ENCODE measurements at regions not wholly inside any gene's neighbourhood (a gene's known extent, or its start where the extent isn't known, plus 50 kb on each side); places are given as distances from the start of the nearest gene placed in this dataset.

- Histone ChIP-seq H3K27ac (ENCODE audit: low read depth in 2 of 2, low read length in 1 of 2) (no peak overlapping the region), H3K4me1 (ENCODE audit: control insufficient read depth in 2 of 2, insufficient read depth in 2 of 2, low read length in 1 of 2) (no peaks in the 10 kb centered on the region), H3K9me3 (ENCODE audit: control insufficient read depth in 2 of 2, insufficient read depth in 1 of 2, low read depth in 1 of 2, low read length in 1 of 2) (no peaks in the 10 kb centered on the region), H3K36me3 (ENCODE audit: control insufficient read depth in 2 of 2, insufficient read depth in 2 of 2, low read length in 1 of 2) (no peaks in the 10 kb centered on the region), H3K27me3 (ENCODE audit: control insufficient read depth in 1 of 2, insufficient read depth in 2 of 2, low read length in 2 of 2) (no peaks in the 10 kb centered on the region), H3K4me3 (ENCODE audit: low read depth in 1 of 2, low read length in 2 of 2) (no peak overlapping the region)
- 86 to 92% methylated on average over 6 of the region's 6 CpGs for WGBS, 2 donors
Observed at GRCh38 chr12:125509195-125509594, 444.0 kb downstream of the AACS start.

- no peaks in the 10 kb centered on the region for H3K27me3 ChIP-seq (ENCODE audit: control insufficient read depth in 1 of 2, insufficient read depth in 2 of 2, low read length in 2 of 2)
- no peak overlapping the region for H3K4me3 ChIP-seq (ENCODE audit: low read depth in 1 of 2, low read length in 2 of 2)
- no peaks in the 10 kb centered on the region for H3K4me1 ChIP-seq (ENCODE audit: control insufficient read depth in 2 of 2, insufficient read depth in 2 of 2, low read length in 1 of 2)
- no peaks in the 10 kb centered on the region for H3K36me3 ChIP-seq (ENCODE audit: control insufficient read depth in 2 of 2, insufficient read depth in 2 of 2, low read length in 1 of 2)
- no peak overlapping the region for H3K27ac ChIP-seq (ENCODE audit: low read depth in 2 of 2, low read length in 1 of 2)
- H3K9me3 ChIP-seq (ENCODE audit: control insufficient read depth in 2 of 2, insufficient read depth in 1 of 2, low read depth in 1 of 2, low read length in 1 of 2): peaks cover 0 to 4% of the 10 kb centered on the region in 2 donors
- 67% methylated on average over 11 to 12 of the region's 12 CpGs for WGBS, 2 donors
Observed at GRCh38 chr12:125512541-125513298, 447.5 kb downstream of the AACS start.

- H3K4me3 ChIP-seq (ENCODE audit: low read depth in 1 of 2, low read length in 2 of 2): no peak overlapping the region
- H3K27ac ChIP-seq (ENCODE audit: low read depth in 2 of 2, low read length in 1 of 2): no peak overlapping the region
- H3K36me3 ChIP-seq (ENCODE audit: control insufficient read depth in 2 of 2, insufficient read depth in 2 of 2, low read length in 1 of 2): no peaks in the 10 kb centered on the region
- no peaks in the 10 kb centered on the region for H3K27me3 ChIP-seq (ENCODE audit: control insufficient read depth in 1 of 2, insufficient read depth in 2 of 2, low read length in 2 of 2)
- 86 to 95% methylated on average over 8 of the region's 8 CpGs for WGBS, 2 donors
- peaks cover 0 to 4% of the 10 kb centered on the region in 2 donors for H3K9me3 ChIP-seq (ENCODE audit: control insufficient read depth in 2 of 2, insufficient read depth in 1 of 2, low read depth in 1 of 2, low read length in 1 of 2)
- no peaks in the 10 kb centered on the region for H3K4me1 ChIP-seq (ENCODE audit: control insufficient read depth in 2 of 2, insufficient read depth in 2 of 2, low read length in 1 of 2)
Observed at GRCh38 chr12:125515887-125516286, 450.7 kb downstream of the AACS start.

- 11 to 21% methylated on average over 2 of the region's 2 CpGs for WGBS, 2 donors
- Histone ChIP-seq H3K4me1 (ENCODE audit: control insufficient read depth in 2 of 2, insufficient read depth in 2 of 2, low read length in 1 of 2) (no peaks in the 10 kb centered on the region), H3K27ac (ENCODE audit: low read depth in 2 of 2, low read length in 1 of 2) (no peak overlapping the region), H3K9me3 (ENCODE audit: control insufficient read depth in 2 of 2, insufficient read depth in 1 of 2, low read depth in 1 of 2, low read length in 1 of 2) (peaks cover 3 to 11% of the 10 kb centered on the region in 2 donors), H3K4me3 (ENCODE audit: low read depth in 1 of 2, low read length in 2 of 2) (no peak overlapping the region), H3K36me3 (ENCODE audit: control insufficient read depth in 2 of 2, insufficient read depth in 2 of 2, low read length in 1 of 2) (no peaks in the 10 kb centered on the region), H3K27me3 (ENCODE audit: control insufficient read depth in 1 of 2, insufficient read depth in 2 of 2, low read length in 2 of 2) (no peaks in the 10 kb centered on the region)
Observed at GRCh38 chr12:125518074-125518473, 452.8 kb downstream of the AACS start.

- no peaks in the 10 kb centered on the region for H3K27me3 ChIP-seq (ENCODE audit: control insufficient read depth in 1 of 2, insufficient read depth in 2 of 2, low read length in 2 of 2)
- 72 to 75% methylated on average over 15 of the region's 15 CpGs for WGBS, 2 donors
- H3K27ac ChIP-seq (ENCODE audit: low read depth in 2 of 2, low read length in 1 of 2): no peak overlapping the region
- no peaks in the 10 kb centered on the region for H3K4me1 ChIP-seq (ENCODE audit: control insufficient read depth in 2 of 2, insufficient read depth in 2 of 2, low read length in 1 of 2)
- H3K4me3 ChIP-seq (ENCODE audit: low read depth in 1 of 2, low read length in 2 of 2): no peak overlapping the region
- H3K36me3 ChIP-seq (ENCODE audit: control insufficient read depth in 2 of 2, insufficient read depth in 2 of 2, low read length in 1 of 2): no peaks in the 10 kb centered on the region
- peaks cover 3 to 11% of the 10 kb centered on the region in 2 donors for H3K9me3 ChIP-seq (ENCODE audit: control insufficient read depth in 2 of 2, insufficient read depth in 1 of 2, low read depth in 1 of 2, low read length in 1 of 2)
Observed at GRCh38 chr12:125519026-125519651, 453.9 kb downstream of the AACS start.

- H3K4me1 ChIP-seq (ENCODE audit: control insufficient read depth in 2 of 2, insufficient read depth in 2 of 2, low read length in 1 of 2): no peaks in the 10 kb centered on the region
- no peaks in the 10 kb centered on the region for H3K27me3 ChIP-seq (ENCODE audit: control insufficient read depth in 1 of 2, insufficient read depth in 2 of 2, low read length in 2 of 2)
- no peaks in the 10 kb centered on the region for H3K36me3 ChIP-seq (ENCODE audit: control insufficient read depth in 2 of 2, insufficient read depth in 2 of 2, low read length in 1 of 2)
- peaks cover 3 to 11% of the 10 kb centered on the region in 2 donors for H3K9me3 ChIP-seq (ENCODE audit: control insufficient read depth in 2 of 2, insufficient read depth in 1 of 2, low read depth in 1 of 2, low read length in 1 of 2)
- H3K4me3 ChIP-seq (ENCODE audit: low read depth in 1 of 2, low read length in 2 of 2): no peak overlapping the region
- no peak overlapping the region for H3K27ac ChIP-seq (ENCODE audit: low read depth in 2 of 2, low read length in 1 of 2)
- 75 to 79% methylated on average over 5 of the region's 5 CpGs for WGBS, 2 donors
Observed at GRCh38 chr12:125525879-125526278, 460.6 kb downstream of the AACS start.

- no peak overlapping the region for H3K4me3 ChIP-seq (ENCODE audit: low read depth in 1 of 2, low read length in 2 of 2)
- peaks cover 0 to 4% of the 10 kb centered on the region in 2 donors for H3K9me3 ChIP-seq (ENCODE audit: control insufficient read depth in 2 of 2, insufficient read depth in 1 of 2, low read depth in 1 of 2, low read length in 1 of 2)
- no peaks in the 10 kb centered on the region for H3K4me1 ChIP-seq (ENCODE audit: control insufficient read depth in 2 of 2, insufficient read depth in 2 of 2, low read length in 1 of 2)
- 79 to 83% methylated on average over 5 of the region's 5 CpGs for WGBS, 2 donors
- no peaks in the 10 kb centered on the region for H3K36me3 ChIP-seq (ENCODE audit: control insufficient read depth in 2 of 2, insufficient read depth in 2 of 2, low read length in 1 of 2)
- H3K27ac ChIP-seq (ENCODE audit: low read depth in 2 of 2, low read length in 1 of 2): no peak overlapping the region
- H3K27me3 ChIP-seq (ENCODE audit: control insufficient read depth in 1 of 2, insufficient read depth in 2 of 2, low read length in 2 of 2): no peaks in the 10 kb centered on the region
Observed at GRCh38 chr12:125528281-125528680, 463.0 kb downstream of the AACS start.

GRCh38 chr12:125530201-125530600 is 465.0 kb downstream of the AACS start:
- WGBS, 2 donors: 49 to 51% methylated on average over 4 of the region's 4 CpGs
- Histone ChIP-seq H3K4me3 (ENCODE audit: low read depth in 1 of 2, low read length in 2 of 2) (no peak overlapping the region), H3K36me3 (ENCODE audit: control insufficient read depth in 2 of 2, insufficient read depth in 2 of 2, low read length in 1 of 2) (no peaks in the 10 kb centered on the region), H3K27ac (ENCODE audit: low read depth in 2 of 2, low read length in 1 of 2) (no peak overlapping the region), H3K27me3 (ENCODE audit: control insufficient read depth in 1 of 2, insufficient read depth in 2 of 2, low read length in 2 of 2) (no peaks in the 10 kb centered on the region), H3K9me3 (ENCODE audit: control insufficient read depth in 2 of 2, insufficient read depth in 1 of 2, low read depth in 1 of 2, low read length in 1 of 2) (peaks cover 0 to 4% of the 10 kb centered on the region in 2 donors), H3K4me1 (ENCODE audit: control insufficient read depth in 2 of 2, insufficient read depth in 2 of 2, low read length in 1 of 2) (peaks cover 0 to 2% of the 10 kb centered on the region in 2 donors)

GRCh38 chr12:125530876-125531275 is 465.6 kb downstream of the AACS start:
- no peaks in the 10 kb centered on the region for H3K27me3 ChIP-seq (ENCODE audit: control insufficient read depth in 1 of 2, insufficient read depth in 2 of 2, low read length in 2 of 2)

GRCh38 chr12:125531574-125531973 is 466.3 kb downstream of the AACS start:
- H3K4me1 ChIP-seq (ENCODE audit: control insufficient read depth in 2 of 2, insufficient read depth in 2 of 2, low read length in 1 of 2): peaks cover 0 to 2% of the 10 kb centered on the region in 2 donors
- no peaks in the 10 kb centered on the region for H3K36me3 ChIP-seq (ENCODE audit: control insufficient read depth in 2 of 2, insufficient read depth in 2 of 2, low read length in 1 of 2)
- WGBS, 2 donors: 85 to 88% methylated on average over 7 of the region's 7 CpGs
- no peaks in the 10 kb centered on the region for H3K27me3 ChIP-seq (ENCODE audit: control insufficient read depth in 1 of 2, insufficient read depth in 2 of 2, low read length in 2 of 2)
- H3K27ac ChIP-seq (ENCODE audit: low read depth in 2 of 2, low read length in 1 of 2): no peak overlapping the region
- H3K4me3 ChIP-seq (ENCODE audit: low read depth in 1 of 2, low read length in 2 of 2): no peak overlapping the region
- H3K9me3 ChIP-seq (ENCODE audit: control insufficient read depth in 2 of 2, insufficient read depth in 1 of 2, low read depth in 1 of 2, low read length in 1 of 2): no peaks in the 10 kb centered on the region

More at GRCh38 chr12:125530876-125531275, 465.6 kb downstream of the AACS start:
- 56 to 68% methylated on average over 5 of the region's 5 CpGs for WGBS, 2 donors
- no peak overlapping the region for H3K27ac ChIP-seq (ENCODE audit: low read depth in 2 of 2, low read length in 1 of 2)
- H3K4me3 ChIP-seq (ENCODE audit: low read depth in 1 of 2, low read length in 2 of 2): no peak overlapping the region
- H3K36me3 ChIP-seq (ENCODE audit: control insufficient read depth in 2 of 2, insufficient read depth in 2 of 2, low read length in 1 of 2): no peaks in the 10 kb centered on the region
- H3K4me1 ChIP-seq (ENCODE audit: control insufficient read depth in 2 of 2, insufficient read depth in 2 of 2, low read length in 1 of 2): peaks cover 0 to 2% of the 10 kb centered on the region in 2 donors
- peaks cover 0 to 4% of the 10 kb centered on the region in 2 donors for H3K9me3 ChIP-seq (ENCODE audit: control insufficient read depth in 2 of 2, insufficient read depth in 1 of 2, low read depth in 1 of 2, low read length in 1 of 2)
